ENCODE measurements at regions not wholly inside any gene's neighbourhood (a gene's known extent, or its start where the extent isn't known, plus 50 kb on each side); places are given as distances from the start of the nearest gene placed in this dataset.

DNA sequence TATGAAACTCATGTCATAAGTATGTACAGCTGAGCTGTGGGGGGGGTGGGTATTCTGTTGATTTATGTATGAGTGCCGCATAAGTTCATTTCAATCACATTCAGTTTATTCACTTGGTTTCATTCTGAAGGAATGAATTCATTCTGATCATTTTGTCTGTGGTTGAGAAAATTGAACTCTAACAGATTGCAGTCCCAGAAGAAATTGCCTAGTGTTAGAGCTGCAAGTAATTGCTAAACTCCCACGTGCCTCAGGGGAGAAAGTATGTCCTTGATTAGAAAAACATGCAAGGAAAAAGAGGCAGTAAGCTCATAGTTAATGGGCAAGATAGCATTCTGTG is 442.4 kb upstream of the MGAT4C start:
- ATAC-seq = no peak
- no peak overlapping the region for H3K4me3 ChIP-seq
- intact Hi-C loops (cut with DNase I) = no loop called here
- TF ChIP-seq, protein P1, sequence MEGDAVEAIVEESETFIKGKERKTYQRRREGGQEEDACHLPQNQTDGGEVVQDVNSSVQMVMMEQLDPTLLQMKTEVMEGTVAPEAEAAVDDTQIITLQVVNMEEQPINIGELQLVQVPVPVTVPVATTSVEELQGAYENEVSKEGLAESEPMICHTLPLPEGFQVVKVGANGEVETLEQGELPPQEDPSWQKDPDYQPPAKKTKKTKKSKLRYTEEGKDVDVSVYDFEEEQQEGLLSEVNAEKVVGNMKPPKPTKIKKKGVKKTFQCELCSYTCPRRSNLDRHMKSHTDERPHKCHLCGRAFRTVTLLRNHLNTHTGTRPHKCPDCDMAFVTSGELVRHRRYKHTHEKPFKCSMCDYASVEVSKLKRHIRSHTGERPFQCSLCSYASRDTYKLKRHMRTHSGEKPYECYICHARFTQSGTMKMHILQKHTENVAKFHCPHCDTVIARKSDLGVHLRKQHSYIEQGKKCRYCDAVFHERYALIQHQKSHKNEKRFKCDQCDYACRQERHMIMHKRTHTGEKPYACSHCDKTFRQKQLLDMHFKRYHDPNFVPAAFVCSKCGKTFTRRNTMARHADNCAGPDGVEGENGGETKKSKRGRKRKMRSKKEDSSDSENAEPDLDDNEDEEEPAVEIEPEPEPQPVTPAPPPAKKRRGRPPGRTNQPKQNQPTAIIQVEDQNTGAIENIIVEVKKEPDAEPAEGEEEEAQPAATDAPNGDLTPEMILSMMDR (IDR thresholded peaks at IDR 0.05) = no peak
- H3K36me3 ChIP-seq = no peaks in the 10 kb centered on the region
- H3K9me3 ChIP-seq = no peaks in the 10 kb centered on the region
- H3K27me3 ChIP-seq (ENCODE audit: low read depth) = no peaks in the 10 kb centered on the region
- DNase-seq = no peak
- no peak overlapping the region for H3K27ac ChIP-seq
- no peaks in the 10 kb centered on the region for H3K4me1 ChIP-seq

DNA sequence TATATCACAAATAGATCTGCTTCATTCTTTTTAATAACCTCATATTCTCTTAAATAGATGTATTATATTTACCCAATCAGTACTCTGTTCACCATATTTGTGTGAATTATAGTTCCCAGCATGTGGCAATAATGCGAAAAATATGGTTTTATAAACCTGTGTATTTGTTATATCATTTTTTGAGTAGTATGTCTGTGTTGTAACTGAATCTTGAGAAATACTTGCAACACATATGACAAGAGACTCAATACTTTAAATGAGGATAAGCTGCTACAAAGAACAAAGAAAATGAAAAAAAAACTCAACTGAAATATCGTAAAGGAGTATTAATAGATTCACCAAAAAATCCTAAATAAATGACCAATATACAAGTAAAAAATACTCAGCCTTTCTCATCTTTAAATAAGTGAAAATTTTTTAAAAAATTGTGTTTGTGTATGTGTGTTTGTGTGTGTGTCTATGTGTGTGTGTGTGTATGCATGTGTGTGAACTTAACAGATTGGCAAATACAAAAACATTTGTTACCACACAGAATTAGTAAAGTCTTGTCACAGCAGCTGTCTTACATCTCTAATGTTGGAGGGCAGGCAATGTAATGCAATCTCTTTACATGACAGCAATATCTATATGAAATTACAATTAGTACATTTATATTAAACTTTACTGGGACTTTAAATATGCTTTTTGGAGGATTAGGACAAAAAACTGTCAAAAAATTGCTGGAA is 441.9 kb upstream of the MGAT4C start:
- intact Hi-C loops (cut with DNase I) = no loop called here
- TF ChIP-seq, protein P1 (IDR thresholded peaks at IDR 0.05) = no peak
- no peak for ATAC-seq

DNA sequence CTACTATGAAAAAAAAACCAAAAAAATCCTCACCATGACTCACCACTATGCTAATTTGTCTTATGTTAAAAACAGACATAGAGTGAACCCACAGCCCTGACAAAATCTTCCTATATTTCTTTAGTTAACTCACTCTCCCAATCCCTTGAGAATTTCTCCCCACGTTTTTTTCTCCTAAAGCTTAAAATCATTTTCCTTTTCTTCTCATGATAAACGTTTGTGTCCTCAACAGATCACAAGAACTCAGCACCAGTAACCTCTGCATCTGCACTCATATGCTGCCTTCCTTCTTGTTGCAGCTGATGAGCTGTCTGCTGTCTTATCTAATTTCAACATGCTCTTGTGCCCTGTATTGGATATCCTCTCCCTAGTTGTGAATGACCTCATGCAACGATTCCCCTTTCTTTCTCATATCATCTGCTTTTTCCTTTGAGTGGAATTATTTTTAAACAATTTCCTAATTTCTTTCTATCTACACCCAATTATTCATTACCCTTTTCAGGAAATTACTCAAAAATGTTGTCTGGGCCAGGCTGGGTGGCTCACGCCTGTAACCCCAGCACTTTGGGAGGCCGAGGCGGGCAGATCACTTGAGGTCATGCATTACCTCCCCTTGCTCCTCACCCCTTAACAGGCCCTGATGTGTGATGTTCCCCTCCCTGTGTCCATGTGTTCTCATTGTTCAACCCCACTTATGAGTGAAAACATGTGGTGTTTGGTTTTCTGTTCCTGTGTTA is 427.5 kb upstream of the MGAT4C start:
- no peaks in the 10 kb centered on the region for H3K4me1 ChIP-seq
- DNase-seq (no peak), ATAC-seq (no peak)
- TF ChIP-seq, protein P1 (IDR thresholded peaks at IDR 0.05) = no peak
- no peaks in the 10 kb centered on the region for H3K9me3 ChIP-seq
- intact Hi-C loops (cut with DNase I) = no loop called here
- no peak overlapping the region for H3K4me3 ChIP-seq
- H3K36me3 ChIP-seq = no peaks in the 10 kb centered on the region
- H3K27me3 ChIP-seq (ENCODE audit: low read depth) = no peaks in the 10 kb centered on the region
- H3K27ac ChIP-seq = no peak overlapping the region

More for the DNA sequence above, 441.9 kb upstream of the MGAT4C start:
- Histone ChIP-seq H3K4me3 (no peak overlapping the region), H3K27ac (no peak overlapping the region), H3K36me3 (no peaks in the 10 kb centered on the region), H3K27me3 (ENCODE audit: low read depth) (no peaks in the 10 kb centered on the region), H3K4me1 (no peaks in the 10 kb centered on the region), H3K9me3 (no peaks in the 10 kb centered on the region)
- no peak for DNase-seq

DNA sequence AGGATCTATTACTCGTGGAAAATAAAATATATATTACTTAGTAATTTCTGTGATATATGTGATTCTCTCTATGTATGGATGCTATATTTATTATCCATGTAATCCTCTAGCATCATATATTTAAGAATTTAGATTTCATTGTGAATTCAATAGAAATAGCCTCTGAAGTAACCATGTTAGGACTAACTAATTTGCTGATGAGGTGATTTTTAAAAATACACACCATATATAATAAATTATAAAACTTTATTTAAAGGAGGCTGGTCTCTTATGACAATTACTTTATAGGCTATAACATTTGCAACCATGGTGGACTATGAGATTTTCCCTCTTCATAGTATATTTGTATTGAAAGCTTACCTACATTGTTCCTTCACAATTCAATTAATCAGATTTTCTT is 424.9 kb upstream of the MGAT4C start:
- Histone ChIP-seq H3K36me3 (no peaks in the 10 kb centered on the region), H3K9me3 (no peaks in the 10 kb centered on the region), H3K27ac (no peak overlapping the region), H3K27me3 (ENCODE audit: low read depth) (no peaks in the 10 kb centered on the region), H3K4me3 (no peak overlapping the region), H3K4me1 (no peaks in the 10 kb centered on the region)
- ATAC-seq = no peak
- intact Hi-C loops (cut with DNase I) = no loop called here
- DNase-seq = no peak
- TF ChIP-seq, protein P1 (IDR thresholded peaks at IDR 0.05) = no peak

DNA sequence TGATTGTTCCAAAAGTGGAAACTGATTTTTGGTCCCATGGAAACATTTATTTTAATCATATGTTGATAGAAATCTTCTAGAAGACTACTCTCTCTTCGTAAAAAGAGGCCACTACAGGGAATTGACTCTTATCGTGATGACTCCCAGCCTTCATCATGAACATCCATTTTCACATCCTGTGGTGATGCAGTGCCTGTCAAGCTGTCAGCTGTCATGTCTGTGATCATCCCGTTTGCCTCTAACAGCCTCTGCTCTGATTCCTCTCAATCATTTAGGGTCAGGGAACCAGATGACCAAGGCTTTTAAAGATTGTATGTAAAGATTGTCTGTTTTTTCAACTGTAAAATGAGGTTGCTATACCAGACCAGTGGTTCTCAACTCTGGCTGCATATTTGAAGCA is 419.0 kb upstream of the MGAT4C start:
- no peaks in the 10 kb centered on the region for H3K27me3 ChIP-seq (ENCODE audit: low read depth)
- no peak overlapping the region for H3K27ac ChIP-seq
- no peaks in the 10 kb centered on the region for H3K4me1 ChIP-seq
- TF ChIP-seq, protein P1 (IDR thresholded peaks at IDR 0.05) = no peak
- H3K36me3 ChIP-seq = no peaks in the 10 kb centered on the region
- intact Hi-C loops (cut with DNase I) = no loop called here
- DNase-seq = no peak
- no peaks in the 10 kb centered on the region for H3K9me3 ChIP-seq
- no peak overlapping the region for H3K4me3 ChIP-seq
- ATAC-seq = no peak
